GM21381 (cell line): ENCODE measurements at regions not wholly inside any gene's neighbourhood (a gene's known extent, or its start where the extent isn't known, plus 50 kb on each side); places are given as distances from the start of the nearest gene placed in this dataset.

Experiments used
- ATAC-seq: cut with Tn5 transposase; IDR thresholded peaks from one replicate; pipeline ENCODE4 v1.9.1; 2021; ENCODE audit warnings: mild to moderate bottlenecking, moderate library complexity; ENCODE audit not compliant: unreplicated experiment

- ATAC-seq: no peak
Measured at GRCh38 chr2:220081171-220081570, 453.7 kb downstream of the SLC4A3 start.

GRCh38 chr2:220090050-220090449 is 462.6 kb downstream of the SLC4A3 start:
- ATAC-seq: no peak

GRCh38 chr2:220096406-220096805 is 469.0 kb downstream of the SLC4A3 start:
- ATAC-seq: no peak

- no peak for ATAC-seq
Measured at GRCh38 chr2:220101980-220102379, 474.6 kb downstream of the SLC4A3 start.

GRCh38 chr2:220103596-220103995 is 476.2 kb downstream of the SLC4A3 start:
- no peak for ATAC-seq

- no peak for ATAC-seq
Measured at GRCh38 chr2:220104871-220105351, 477.5 kb downstream of the SLC4A3 start.

GRCh38 chr2:220106065-220106464 is 478.6 kb downstream of the SLC4A3 start:
- ATAC-seq: no peak

- no peak for ATAC-seq
Measured at GRCh38 chr2:220107380-220107791, 480.0 kb downstream of the SLC4A3 start.

- ATAC-seq: no peak
Measured at GRCh38 chr2:220114443-220114842, 487.0 kb downstream of the SLC4A3 start.

GRCh38 chr2:220117025-220117424 is 489.6 kb downstream of the SLC4A3 start:
- no peak for ATAC-seq

- ATAC-seq: no peak
Measured at GRCh38 chr2:220120041-220120440, 492.6 kb downstream of the SLC4A3 start.

GRCh38 chr2:220123751-220124150 is 496.3 kb downstream of the SLC4A3 start:
- no peak for ATAC-seq

- ATAC-seq: no peak
Measured at GRCh38 chr2:220125551-220125950, 498.1 kb downstream of the SLC4A3 start.

- ATAC-seq: no peak
Measured at GRCh38 chr2:220127311-220127710, 499.9 kb downstream of the SLC4A3 start.

- no peak for ATAC-seq
Measured at GRCh38 chr2:220127876-220128275, 500.4 kb downstream of the SLC4A3 start.

- ATAC-seq: no peak
Measured at GRCh38 chr2:220129391-220129790, 502.0 kb downstream of the SLC4A3 start.

GRCh38 chr2:220134756-220135534 is 507.5 kb downstream of the SLC4A3 start:
- ATAC-seq: no peak

GRCh38 chr2:220143336-220143735 is 515.9 kb downstream of the SLC4A3 start:
- no peak for ATAC-seq

- no peak for ATAC-seq
Measured at GRCh38 chr2:220144411-220144810, 517.0 kb downstream of the SLC4A3 start.

GRCh38 chr2:220147161-220148038 is 520.0 kb downstream of the SLC4A3 start:
- no peak for ATAC-seq

- ATAC-seq: no peak
Measured at GRCh38 chr2:220148471-220149248, 521.2 kb downstream of the SLC4A3 start.
